Activated CD4-positive, alpha-beta T cell treated with anti-CD3 and anti-CD28 coated beads, Interleukin-2, amount 50 U/mL, for 4 hours (primary cell): ENCODE measurements at regions not wholly inside any gene's neighbourhood (a gene's known extent, or its start where the extent isn't known, plus 50 kb on each side); places are given as distances from the start of the nearest gene placed in this dataset.

Experiments
- DNase-seq, 2 experiments: peaks; one replicate each; pipeline ENCODE4 v3.0.0-alpha.2; 2020

- DNase-seq, result no peak
Measured at GRCh38 chr10:4687397-4687796, 138.6 kb upstream of the AKR1E2 start.

DNA sequence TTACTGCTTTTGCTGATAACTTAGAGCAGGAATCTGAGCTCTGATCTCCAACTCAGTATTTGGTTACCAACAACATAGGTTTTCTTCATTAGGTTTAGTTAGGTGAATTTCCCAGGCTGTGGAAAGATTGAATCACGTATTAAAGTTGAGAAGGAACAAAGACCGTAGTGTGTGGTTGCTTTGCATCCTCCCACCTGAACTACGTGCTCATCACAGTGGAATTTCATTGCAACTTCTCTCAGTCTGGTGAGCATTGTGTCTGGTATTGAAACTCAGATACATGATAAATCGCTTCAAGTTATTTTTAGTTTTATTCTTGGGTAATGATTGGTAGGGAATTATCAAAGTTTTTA is 139.4 kb upstream of the AKR1E2 start:
- no peak for DNase-seq

- no peak for DNase-seq
Measured at GRCh38 chr10:4685904-4686643, 139.9 kb upstream of the AKR1E2 start.

DNA sequence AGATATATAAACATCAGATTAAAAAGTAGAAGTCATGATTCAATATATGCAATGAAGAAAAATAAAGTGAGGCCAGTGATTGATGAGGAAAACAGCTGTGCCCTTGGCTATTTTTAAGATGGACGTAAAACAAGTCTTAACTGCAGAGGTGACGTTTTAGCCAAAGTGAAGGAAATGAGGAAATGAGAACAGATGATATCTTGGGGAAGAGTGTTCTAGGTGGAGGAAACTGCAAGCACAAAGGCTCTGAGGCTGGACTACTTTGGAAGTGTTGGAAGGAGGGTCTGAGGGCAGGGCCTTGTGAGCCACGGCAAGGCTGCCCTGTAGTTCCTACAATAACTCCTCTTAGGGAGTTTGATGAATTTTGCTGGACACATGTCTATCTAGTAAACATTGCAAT is 140.5 kb upstream of the AKR1E2 start:
- DNase-seq, result no peak

- no peak for DNase-seq
Measured at GRCh38 chr10:4684434-4684833, 141.6 kb upstream of the AKR1E2 start.

DNA sequence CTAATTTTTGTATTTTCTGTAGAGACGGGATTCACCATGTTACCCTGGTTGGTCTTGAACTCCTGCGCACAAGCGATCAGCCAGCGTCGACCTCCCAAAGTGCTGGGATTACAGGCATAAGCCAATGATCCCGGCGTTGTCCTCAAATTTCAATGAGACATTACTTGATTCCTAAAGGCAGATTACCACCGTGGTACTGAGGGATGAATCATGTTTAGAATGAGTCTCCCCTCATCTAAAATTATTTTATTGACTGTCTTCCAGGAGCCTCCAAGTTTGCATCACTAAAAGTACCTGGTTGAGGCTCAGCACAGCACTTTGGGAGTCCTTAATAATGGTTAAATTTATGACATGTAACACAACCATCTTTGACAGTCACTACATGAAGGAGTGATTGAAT is 142.2 kb upstream of the AKR1E2 start:
- no peak for DNase-seq

GRCh38 chr10:4683137-4683536 is 142.9 kb upstream of the AKR1E2 start:
- DNase-seq, result no peak

GRCh38 chr10:4678951-4679671 is 146.9 kb upstream of the AKR1E2 start:
- DNase-seq, result no peak

DNA sequence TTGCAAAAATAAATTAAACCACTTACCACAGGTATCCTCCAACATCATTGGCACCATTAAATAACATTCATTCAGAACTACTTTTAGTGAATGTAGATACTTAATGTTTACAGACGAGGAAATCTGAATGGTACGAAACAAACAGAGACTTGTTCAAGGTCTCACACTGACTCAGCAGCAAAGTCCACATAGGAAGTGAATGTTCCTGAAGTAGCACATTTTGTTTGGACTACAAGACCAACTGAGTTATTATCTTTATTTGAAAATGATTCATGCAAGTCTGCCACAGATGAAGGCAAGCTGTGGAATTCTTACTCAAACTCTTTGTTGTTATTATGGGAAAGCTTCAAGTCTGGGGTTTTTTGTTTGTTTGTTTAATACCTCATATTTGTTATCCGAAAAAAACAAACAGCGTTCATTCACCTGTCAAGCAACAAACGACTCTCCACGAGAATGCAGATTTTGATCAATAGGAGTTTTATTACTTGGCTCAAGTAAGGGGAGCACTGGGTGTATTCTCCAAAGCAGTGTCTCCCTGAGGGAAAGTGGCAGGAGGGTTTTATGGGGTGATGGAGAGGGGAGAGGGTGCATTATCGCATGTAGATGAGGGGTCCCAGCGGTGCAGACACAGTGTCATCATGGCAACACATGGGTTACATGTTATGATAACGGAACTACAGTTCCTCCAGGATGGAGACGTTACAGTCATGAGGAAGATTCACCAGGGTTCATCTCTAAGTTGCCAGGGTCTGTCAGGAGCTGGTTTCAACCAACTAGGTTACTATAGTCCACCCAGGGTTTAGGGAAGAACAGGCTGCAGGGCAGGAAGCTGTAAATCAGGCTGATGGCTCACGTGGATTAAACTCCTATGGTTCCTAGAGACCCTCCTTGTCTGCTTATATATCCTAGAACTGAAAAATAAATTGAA is 147.7 kb upstream of the AKR1E2 start:
- DNase-seq, result no peak

DNA sequence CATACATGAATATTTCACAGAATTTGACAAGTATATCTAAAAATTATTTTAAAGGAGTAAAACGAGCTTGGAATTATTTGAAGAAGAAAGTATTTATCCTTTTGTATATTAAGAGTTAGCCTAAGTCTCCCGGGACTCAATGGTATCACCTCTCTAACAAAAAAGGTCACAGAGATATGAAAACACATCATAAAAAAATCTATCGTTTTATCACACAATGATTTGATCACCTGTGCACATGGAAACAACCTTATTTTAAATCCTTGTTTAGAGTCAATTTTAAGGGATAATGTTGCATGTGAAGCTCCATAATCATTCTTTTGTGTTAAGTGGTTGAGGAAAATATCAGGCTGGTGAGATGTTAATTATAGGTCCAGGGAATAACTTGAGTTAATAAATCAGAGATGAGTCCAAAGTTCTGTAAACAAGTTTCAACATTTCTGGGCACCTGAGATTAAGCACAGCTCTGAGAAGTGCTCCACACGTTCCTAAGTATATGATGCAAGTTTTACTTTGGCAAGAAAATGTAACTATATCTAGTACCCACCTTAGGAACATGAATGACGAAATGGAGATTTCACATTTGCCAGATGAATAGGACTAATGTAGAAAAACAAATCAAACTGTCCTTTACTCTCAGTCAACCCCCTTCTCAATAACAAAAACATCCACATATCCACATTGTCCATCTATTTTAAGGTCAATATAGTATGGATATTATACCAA is 148.5 kb upstream of the AKR1E2 start:
- DNase-seq, result no peak

GRCh38 chr10:4676566-4676965 is 149.4 kb upstream of the AKR1E2 start:
- no peak for DNase-seq

GRCh38 chr10:4675808-4676207 is 150.2 kb upstream of the AKR1E2 start:
- no peak for DNase-seq

GRCh38 chr10:4673279-4674040 is 152.5 kb upstream of the AKR1E2 start:
- DNase-seq, result no peak

- no peak for DNase-seq
Measured at GRCh38 chr10:4672201-4672600, 153.8 kb upstream of the AKR1E2 start.

DNA sequence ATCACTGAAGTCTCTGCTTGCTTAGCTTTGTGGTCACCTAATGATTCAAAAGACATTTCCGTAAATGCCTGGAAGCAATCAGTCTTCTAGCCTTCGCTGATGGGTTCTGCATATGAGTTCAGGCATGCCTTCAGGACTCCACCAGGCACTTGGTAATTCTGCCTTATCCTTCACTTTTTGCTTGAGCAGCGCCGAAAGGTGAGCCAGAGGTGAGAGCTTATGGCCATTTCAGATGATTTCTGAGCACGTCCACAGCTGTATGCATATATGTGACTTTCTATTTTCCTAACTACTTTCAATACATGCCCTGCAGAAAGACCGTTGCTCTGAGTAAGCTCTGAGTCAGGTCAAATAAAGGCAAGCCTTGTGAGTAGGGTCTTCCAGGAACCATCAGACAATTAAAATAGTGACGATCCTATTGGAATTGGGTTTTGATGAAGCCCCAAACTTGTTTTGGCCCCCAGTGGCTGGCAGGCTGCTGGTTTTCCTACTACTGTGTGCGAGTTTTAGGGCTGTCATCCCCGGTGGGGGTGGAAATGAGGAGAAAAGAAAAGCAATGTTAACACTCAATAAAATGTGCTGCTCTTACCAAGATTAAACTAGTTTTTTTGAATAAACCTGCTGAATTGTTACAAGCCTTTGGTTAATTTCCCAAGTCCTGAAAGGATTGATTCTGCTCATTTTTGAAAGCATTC is 154.4 kb upstream of the AKR1E2 start:
- no peak for DNase-seq

DNA sequence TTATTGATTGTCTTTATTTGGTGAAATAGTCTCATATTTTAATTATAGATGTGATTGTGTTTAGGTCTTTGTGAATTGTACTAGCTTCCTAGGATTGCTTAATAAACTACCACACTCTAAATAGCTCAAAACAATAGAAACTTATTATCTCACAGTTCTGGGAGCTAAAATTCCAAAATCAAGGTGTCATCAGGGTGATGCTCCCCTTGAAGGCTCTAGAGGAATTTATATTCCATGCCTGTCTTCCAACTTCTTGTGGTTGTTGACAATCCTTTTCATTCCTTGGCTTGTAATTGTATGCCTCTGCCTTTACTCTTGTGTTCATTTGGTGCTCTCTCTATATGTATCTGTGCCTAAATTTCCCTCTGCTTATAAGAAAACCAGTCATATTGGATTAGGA is 155.3 kb upstream of the AKR1E2 start:
- DNase-seq, result no peak

DNA sequence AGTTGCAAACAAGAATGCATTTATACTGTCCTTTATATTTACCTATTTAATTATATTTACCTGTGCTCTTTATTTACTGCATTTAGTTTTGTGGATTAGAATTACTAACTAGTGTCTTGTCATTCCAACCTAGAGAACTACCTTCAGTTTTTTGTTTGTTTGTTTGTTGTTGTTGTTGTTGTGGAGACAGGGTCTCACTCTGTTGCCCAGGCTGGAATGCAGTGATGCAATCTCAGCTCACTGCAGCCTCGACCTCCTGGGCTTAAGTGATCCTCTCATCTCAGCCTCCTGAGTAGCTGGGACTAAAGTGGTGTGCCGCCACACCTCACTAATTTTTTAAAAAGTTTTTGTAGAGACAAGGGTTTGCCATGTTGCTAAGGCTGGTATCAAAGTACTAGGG is 156.4 kb upstream of the AKR1E2 start:
- DNase-seq, result no peak

- DNase-seq, result no peak
Measured at GRCh38 chr10:4663162-4663992, 162.6 kb upstream of the AKR1E2 start.

DNA sequence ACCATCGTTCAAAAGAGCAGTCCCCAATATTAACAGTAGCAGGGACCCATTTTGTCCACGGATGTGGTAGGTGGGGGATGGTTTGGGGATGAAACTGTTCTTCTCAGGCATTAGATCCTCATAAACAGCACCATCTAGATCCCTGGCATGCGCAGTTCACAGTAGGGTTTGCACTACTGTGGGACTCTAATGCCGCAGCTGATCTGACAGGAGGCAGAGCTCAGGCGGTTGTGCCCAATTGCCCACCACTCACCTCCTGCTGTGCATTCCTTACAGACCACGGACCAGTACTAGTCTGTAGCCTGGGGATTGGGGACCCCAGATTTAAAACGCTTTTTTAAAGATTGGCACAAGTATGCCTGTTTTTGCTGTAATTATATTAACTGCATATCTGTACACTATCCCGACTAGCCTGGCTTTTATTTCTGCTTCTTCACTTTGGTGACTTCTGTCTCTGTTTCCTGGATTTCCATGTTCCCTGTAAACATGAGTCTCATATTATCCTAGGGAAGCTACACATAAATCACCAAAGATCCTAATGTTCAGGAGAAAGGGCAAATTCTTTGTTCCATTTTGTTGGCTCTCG is 163.3 kb upstream of the AKR1E2 start:
- DNase-seq, result no peak
